HG02970 (cell line): ENCODE measurements at regions not wholly inside any gene's neighbourhood (a gene's known extent, or its start where the extent isn't known, plus 50 kb on each side); places are given as distances from the start of the nearest gene placed in this dataset.
A peak's percentile ranks its signal among the peaks of the same experiment; 100 is the strongest.

Experiments
- ATAC-seq: cut with Tn5 transposase; IDR thresholded peaks from one replicate; pipeline ENCODE4 v1.9.1; 2021; ENCODE audit warnings: mild to moderate bottlenecking, moderate library complexity, moderate number of reproducible peaks; ENCODE audit not compliant: unreplicated experiment, low FRiP score

DNA sequence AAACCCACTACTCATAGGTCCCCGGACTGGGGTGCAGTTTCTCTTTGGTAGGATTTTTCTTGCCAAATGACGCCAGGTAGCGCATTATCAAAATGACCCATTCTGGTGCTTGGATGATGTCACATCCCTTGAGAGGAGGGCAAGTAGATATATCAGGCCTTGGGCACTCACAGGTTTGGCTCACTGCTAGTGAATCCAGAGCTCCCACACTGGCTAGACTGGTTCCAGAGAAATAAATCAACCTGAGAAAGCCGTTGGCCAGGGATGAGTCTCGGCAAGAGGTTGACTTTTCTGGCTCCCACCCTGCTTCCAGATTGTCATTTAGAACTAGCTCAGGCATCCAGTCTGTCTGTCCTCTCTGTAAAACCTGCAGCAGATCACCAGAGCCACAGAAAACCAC is 188.4 kb upstream of the MAF start:
- ATAC-seq: no peak

DNA sequence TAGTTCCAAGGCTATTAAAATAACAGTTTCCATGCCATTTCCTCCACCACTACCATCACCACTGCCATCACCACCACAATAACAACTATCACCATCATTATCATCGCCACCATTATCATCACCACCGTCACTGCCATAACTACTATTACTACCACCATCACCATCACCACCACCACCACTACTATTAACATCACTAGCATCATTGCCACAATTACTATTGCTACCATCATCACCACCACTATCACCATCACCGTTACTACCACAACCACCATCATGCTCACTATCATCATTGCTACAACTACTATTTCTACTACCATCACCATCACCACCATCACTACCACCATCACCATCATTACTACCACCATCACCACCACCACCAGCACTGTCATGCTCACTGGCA is 185.9 kb upstream of the MAF start:
- ATAC-seq: no peak

DNA sequence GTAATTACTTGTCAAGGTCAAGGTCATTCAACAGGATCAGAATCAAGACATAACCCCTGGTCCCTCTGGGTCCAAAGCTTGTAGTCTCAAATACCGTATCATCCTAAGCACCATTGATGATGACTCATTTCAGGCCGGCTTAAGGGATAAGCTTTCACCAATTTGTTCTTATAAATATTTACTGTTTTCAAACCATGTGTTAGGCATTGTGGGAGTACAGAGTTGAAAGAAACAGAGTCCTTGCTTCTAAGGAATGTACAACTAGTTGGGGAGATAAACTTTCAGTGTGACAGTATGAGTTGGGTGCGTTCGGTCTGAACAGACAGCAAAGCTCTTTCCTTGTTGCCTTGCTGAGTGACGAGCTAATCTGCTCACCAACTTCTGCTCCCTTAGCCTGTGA is 183.5 kb upstream of the MAF start:
- ATAC-seq: no peak

- ATAC-seq: no peak
These were observed 177.1 kb upstream of the MAF start for GRCh38 chr16:79777679-79778078.

DNA sequence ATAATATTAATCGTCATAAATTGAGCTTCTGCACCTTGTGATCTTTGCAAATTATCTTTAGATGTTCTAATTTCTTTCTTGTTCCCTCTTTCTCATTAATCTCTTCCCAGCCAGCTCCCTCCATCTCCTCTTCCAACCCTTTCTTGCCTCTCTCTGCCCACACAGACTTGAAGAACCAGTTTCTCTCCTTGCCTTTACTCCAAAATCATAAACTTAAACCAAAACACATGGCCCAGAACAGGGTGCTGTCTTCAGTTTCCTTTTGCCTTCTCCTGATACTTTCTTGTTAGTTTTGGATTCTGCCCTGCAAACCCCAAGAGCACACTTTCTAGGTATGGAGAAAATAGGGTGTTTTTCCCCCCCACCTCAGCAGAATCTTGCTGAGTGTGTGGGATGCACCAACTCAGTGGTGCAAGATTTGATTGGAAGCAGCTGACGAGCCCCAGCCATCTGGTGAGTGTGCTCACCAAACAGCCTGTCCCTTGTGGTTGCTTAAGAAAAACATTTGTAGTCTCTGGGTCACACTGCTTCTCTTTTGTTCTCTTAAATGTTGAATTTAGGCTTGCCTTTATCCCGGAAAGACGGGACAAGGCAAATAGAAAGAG is 175.8 kb upstream of the MAF start:
- ATAC-seq: no peak

DNA sequence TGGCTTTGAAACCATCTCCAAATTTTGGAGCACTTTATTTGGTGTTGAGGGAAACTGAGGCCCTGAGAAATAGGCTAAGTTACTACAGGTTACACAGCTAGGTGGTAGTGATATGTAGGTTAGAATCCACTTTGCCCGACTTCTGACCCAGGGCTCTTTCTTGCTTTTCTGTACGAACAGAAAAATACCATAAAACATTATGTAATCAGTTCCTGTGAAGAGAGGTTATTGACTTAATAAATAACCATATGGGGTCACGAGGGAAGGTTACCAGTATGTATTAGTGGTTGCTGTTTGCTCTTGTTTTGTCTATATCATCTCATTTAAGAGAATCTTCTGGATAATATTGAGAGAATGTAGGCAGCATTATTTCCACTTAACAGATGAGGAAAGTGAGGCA is 172.2 kb upstream of the MAF start:
- no peak for ATAC-seq

- ATAC-seq: no peak
These were observed 171.5 kb upstream of the MAF start for GRCh38 chr16:79772048-79772447.

DNA sequence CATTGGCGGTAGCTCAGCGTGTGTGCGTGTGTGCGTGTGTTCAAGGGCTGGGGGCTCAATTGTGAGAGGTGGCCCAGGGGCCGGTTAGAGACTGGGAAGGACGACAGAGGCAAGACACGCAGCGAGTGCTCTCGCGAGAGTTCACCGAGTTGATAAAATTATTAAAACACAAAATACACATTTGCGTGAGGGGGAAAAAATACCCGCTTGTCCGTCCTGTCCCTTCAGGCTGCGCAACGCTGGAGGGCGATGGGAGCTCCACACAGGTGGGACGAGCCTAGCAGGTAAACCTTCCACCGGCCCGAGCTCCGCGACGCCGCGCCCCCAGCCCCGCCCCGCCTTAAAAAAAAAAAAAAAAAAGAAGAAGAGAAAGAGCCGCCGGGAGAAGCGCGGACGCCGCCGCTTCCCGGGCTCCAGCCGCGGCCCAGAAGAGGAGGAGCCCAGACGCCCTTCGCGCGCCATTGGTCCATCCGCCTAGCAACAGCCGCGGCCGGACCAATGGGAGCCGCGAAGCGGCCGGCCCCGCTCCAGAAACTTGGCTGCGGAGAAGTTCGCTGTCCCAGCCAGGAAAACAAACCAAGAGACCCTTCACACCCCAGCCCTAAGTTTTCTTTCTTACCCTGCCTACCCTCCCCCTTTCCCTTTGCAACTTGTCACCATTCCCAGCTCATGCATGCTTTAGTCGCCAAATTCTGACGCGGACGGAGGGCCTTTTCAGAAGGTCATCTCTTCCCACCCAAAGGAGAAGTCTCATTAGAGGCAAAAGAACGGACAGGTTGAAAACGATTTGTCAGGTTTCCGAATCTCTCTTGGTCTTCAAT is 169.9 kb upstream of the MAF start:
- peak; percentile 97 for ATAC-seq

DNA sequence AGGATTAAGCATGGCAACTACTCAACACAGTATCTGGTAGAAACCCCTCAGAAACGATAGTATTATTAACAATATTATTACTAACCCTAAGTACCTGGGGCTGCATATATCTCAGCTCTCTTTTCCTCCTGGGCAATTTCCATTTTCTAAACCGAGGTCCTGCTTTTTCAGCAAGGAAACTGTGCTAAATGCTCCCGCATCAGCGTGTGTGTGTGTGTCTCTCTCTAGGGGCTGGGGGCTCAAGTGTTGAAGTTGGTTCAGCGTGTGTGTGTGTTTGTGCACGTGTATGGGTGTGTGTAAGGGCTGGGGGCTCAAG is 169.3 kb upstream of the MAF start:
- ATAC-seq: no peak

DNA sequence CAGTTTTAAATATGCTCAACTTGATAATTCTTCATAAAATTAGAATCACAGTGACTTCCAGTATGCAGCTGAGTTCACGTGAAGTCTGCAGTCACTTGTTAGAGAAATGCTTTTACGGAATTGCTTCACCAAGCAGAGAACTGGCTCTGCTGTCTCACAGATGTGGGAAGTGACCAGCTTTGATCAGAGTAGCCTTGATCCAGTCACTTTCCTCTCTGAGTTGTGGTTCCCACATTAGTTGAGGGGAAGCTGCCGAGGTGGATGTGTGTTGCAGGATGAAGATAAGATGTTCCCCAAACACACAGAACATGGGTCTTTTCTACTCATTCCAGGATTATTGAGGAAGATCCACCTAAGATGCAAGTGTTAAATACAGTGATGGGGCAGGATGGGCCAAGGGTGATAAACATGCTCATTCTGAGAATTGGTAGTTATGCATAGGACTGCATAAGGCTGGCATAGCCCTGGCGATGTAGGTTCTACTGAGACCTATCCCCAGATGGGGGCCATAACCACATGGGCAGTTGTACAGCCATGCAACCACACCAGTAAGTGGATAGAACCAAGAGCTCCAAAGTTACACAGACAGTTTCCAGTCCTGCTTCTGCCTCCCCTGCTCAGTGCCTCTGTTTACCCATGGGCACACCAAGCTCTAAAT is 168.9 kb upstream of the MAF start:
- ATAC-seq: no peak

DNA sequence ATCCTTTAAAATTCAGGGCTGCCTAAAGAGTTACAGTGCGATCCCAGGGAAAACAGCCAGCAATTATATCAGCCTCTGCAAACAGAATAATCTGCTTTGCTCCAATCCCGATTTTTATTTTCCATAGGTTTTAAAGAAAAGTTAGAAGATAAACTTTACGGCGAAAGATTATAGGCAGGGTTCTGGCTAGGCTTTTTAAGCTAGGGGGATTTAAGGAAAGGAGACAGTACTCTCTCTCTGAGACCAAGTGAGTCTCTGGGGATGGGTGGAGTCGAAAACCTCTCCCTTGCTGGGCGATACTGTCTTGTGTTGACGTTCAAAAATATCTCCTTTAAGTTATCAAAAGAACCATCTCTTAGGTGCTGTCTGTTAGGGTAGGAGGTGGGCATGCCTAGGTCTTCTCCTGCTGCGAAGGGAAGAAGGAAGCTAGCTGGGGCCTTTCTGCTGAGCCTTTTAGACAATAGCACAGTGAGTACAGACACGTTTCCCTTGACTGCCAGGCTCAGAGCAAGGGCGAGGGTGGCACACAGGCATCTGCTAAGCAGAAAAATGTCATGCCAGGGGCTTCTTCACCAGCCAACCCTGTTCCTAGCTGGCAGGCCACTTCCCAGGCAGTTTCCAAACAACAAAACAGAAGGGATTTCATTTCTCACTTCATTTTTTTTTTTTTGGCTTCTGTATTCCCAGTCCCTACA is 167.9 kb upstream of the MAF start:
- no peak for ATAC-seq

- no peak for ATAC-seq
These were observed 167.1 kb upstream of the MAF start for GRCh38 chr16:79767421-79768275.

GRCh38 chr16:79765901-79766394 is 165.4 kb upstream of the MAF start:
- ATAC-seq: no peak

GRCh38 chr16:79765431-79765830 is 164.9 kb upstream of the MAF start:
- no peak for ATAC-seq

- ATAC-seq: no peak
These were observed 164.0 kb upstream of the MAF start for GRCh38 chr16:79764415-79765110.

GRCh38 chr16:79762217-79762616 is 161.7 kb upstream of the MAF start:
- no peak for ATAC-seq

DNA sequence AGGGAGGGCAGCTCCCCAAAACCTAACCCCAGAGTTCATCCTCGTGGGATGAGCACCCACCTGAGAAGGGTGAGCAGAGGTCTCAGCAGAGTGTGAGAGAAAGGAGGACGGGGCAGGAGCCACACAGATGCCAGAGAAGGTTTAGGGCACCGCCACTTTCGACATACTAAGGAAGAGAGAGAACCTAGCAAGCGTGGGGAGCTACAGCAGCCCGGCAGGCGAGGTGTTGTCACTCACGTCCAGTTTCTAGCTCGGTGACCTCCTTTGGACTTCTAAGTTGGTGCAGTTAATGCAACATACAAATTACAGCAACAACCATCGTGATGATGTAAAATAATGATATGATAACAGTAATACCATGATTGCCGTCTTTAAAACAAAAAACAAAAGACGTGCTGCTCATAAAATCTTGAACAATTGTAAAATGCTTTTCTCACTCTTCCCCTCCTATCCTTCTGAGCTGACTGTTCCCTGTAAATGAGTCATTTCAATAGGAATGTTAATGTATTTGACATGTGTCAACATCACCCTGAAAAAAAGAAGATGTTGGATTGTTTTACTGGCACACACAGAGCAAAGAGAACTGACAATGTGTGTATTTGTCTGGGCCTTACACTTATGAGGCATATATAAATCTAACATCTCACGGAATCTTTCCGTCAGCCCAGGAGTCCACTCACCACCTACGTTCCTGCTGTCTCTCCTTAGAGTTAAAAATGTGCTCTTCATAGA is 158.2 kb upstream of the MAF start:
- no peak for ATAC-seq

DNA sequence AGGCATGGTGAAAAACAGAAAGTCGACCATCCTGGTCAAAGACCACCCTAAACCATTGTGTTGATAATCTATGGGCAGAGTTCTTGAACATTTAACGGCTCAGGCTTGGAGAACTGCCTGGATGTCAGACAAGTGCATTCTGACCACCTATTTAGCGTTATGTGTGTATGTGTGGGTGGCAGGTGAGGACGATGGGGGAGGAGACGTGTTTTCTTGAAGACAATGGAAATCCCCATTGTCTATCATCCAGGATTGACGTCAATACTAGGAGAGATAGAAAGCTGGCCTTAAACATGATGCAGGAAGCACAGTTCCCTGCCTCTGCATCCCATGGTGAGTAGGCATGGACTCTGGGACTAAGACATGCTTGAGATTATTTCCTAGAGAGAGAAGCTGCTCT is 157.4 kb upstream of the MAF start:
- ATAC-seq: no peak

DNA sequence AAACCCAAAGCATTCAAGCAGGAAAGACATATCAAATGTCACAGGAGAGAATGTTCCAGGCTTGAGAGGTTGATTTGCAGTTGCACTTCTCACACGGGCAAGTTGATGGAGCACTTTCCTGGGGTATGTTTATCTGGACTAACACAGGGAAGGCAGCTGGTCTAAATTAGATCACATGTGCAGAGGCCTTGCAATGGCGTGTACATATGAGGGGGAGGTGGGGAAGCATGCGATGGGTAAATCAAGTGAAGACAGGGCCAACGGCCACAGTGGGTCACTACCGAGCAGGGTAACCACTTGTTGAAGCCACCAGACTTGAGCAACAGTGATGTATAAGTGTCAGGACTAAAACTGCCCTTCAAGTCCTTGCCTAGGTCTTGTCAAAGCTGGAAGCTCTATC is 156.6 kb upstream of the MAF start:
- ATAC-seq: no peak
